Psoas muscle (tissue), 7 donors: ENCODE measurements at regions not wholly inside any gene's neighbourhood (a gene's known extent, or its start where the extent isn't known, plus 50 kb on each side); places are given as distances from the start of the nearest gene placed in this dataset.
"Not testable (repeated sequence)": the region's sequence is repeated elsewhere in the genome, so short reads cannot be mapped to it uniquely, and the experiment has no call there.

Experiments
- ATAC-seq, 4 donors: fragments of 200-7000 bp; cut with Tn5 transposase; one replicate each; pipeline ENCODE4 v1.9.1; 2020; ENCODE audit warnings: moderate library complexity in 3 of 4, mild to moderate bottlenecking in 2 of 4
- DNase-seq, 2 donors: peaks; one replicate each; pipeline ENCODE4 v3.0.0-alpha.2; 2020
- H3K27ac ChIP-seq: fragments of 200-600 bp; one replicate; pipeline ENCODE4 v1.8.0; 2022
- H3K27me3 ChIP-seq, 3 donors: fragments of 200-600 bp in 1 of 3; one replicate each; pipeline versions ENCODE4 v1.6.1 to v1.8.0; 2013 to 2022; ENCODE audit warnings: low read length in 2 of 3, mild to moderate bottlenecking in 2 of 3, moderate library complexity in 1 of 3; ENCODE audit not compliant: insufficient read depth in 3 of 3
- H3K36me3 ChIP-seq, 2 donors: fragments of 200-600 bp in 1 of 2; one replicate each; pipeline versions ENCODE4 v1.6.1 to v1.8.0; 2013 to 2022; ENCODE audit warnings: low read depth in 1 of 2, mild to moderate bottlenecking in 1 of 2, moderate library complexity in 1 of 2; ENCODE audit not compliant: insufficient read depth in 1 of 2
- H3K4me1 ChIP-seq: fragments of 200-600 bp; one replicate; pipeline ENCODE4 v1.8.0; 2022
- H3K4me3 ChIP-seq: fragments of 200-600 bp; one replicate; pipeline ENCODE4 v1.8.0; 2022; ENCODE audit warnings: mild to moderate bottlenecking
- H3K9me3 ChIP-seq: fragments of 200-600 bp; one replicate; pipeline ENCODE4 v1.8.0; 2022
- WGBS, 3 donors: extraction: QIAGEN DNeasy Blood & Tissue Kit; methylation state at CpG; one replicate each; pipeline versions ENCODE4 v1.1.6 to v1.1.7; 2013; 5-methylcytosine and 5-hydroxymethylcytosine counted together
- intact Hi-C, 2 donors: fragments of 100-400 bp; cut with DNase I; formaldehyde crosslinking; loops; one replicate each; pipeline versions ENCODE4 v1.11.0 to v1.14.2; 2022
- TF ChIP-seq, protein P1 (sequence below): fragments of 200-600 bp; IDR thresholded peaks from one replicate; pipeline ENCODE4 v1.8.0; 2022; ENCODE audit warnings: antibody characterized with exemption
- donor health status: healthy with polysubstance abuse.
- donor health status: DM: no; HTN: no; CAD: no; lungs with moderate emphysema.
- donor health status: Bipolar disorder and iron deficiency.
- donor health status: healthy.
- donor health status: DM: yes; HTN: yes; CAD: no.
- donor health status: DM: no; HTN: no; CAD: no.
- donor health status: DM: yes; HTN: yes; CAD: no.

DNA sequence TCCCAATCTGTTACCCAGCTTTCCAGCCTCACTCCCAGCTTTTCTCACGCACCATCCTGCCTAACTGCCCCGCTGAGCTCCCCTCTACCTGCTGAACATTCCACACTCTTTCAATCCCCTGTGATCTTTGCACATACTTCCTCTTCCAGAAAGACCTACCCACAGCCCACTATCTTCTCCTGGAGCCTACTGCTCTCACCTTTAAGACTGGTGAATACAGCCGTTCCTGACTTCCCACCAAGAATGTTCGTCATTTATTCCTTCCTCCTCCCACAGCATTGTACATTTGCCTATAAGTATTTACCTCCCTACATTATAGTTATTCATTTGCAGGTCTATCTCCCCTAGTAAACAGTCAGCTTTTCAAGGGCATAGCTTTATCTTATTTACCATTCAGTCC, 61.9 kb upstream of the MBOAT1 start:
- no peaks in the 10 kb centered on the region for H3K4me1 ChIP-seq
- WGBS, 3 donors = 87 to 90% (median 88%) methylated on average over 4 of the region's 4 CpGs
- no peaks in the 10 kb centered on the region for H3K9me3 ChIP-seq
- TF ChIP-seq, protein P1, sequence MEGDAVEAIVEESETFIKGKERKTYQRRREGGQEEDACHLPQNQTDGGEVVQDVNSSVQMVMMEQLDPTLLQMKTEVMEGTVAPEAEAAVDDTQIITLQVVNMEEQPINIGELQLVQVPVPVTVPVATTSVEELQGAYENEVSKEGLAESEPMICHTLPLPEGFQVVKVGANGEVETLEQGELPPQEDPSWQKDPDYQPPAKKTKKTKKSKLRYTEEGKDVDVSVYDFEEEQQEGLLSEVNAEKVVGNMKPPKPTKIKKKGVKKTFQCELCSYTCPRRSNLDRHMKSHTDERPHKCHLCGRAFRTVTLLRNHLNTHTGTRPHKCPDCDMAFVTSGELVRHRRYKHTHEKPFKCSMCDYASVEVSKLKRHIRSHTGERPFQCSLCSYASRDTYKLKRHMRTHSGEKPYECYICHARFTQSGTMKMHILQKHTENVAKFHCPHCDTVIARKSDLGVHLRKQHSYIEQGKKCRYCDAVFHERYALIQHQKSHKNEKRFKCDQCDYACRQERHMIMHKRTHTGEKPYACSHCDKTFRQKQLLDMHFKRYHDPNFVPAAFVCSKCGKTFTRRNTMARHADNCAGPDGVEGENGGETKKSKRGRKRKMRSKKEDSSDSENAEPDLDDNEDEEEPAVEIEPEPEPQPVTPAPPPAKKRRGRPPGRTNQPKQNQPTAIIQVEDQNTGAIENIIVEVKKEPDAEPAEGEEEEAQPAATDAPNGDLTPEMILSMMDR = no peak
- peaks cover 0 to 2% (median 0%) of the 10 kb centered on the region in 3 donors for H3K27me3 ChIP-seq
- no peaks in the 10 kb centered on the region for H3K36me3 ChIP-seq
- ATAC-seq (no peak), DNase-seq (no peak)
- no peak overlapping the region for H3K27ac ChIP-seq
- no peak overlapping the region for H3K4me3 ChIP-seq
- intact Hi-C loops = no loop called here

DNA sequence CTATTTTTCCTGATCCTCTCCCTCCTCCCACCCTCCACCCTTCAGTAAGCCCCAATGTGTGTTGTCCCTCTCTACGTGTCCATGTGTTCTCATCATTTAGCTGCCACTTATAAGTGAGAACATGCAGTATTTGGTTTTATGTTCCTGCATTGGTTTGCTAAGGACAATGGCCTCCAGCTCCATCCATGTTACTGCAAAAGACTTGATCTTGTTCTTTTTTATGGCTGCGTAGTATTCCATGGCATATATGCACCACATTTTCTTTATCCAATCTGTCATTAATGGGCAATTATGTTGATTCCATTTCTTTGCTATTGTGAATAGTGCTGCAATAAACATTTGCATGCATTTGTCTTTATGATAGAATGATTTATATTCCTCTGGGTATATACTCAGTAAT, 63.6 kb upstream of the MBOAT1 start:
- ATAC-seq, H3K4me1 ChIP-seq, H3K27ac ChIP-seq, H3K9me3 ChIP-seq, H3K4me3 ChIP-seq, H3K27me3 ChIP-seq, intact Hi-C loops, H3K36me3 ChIP-seq, DNase-seq: not testable (repeated sequence)
- 88 to 93% (median 92%) methylated on average over 2 of the region's 2 CpGs for WGBS, 3 donors

DNA sequence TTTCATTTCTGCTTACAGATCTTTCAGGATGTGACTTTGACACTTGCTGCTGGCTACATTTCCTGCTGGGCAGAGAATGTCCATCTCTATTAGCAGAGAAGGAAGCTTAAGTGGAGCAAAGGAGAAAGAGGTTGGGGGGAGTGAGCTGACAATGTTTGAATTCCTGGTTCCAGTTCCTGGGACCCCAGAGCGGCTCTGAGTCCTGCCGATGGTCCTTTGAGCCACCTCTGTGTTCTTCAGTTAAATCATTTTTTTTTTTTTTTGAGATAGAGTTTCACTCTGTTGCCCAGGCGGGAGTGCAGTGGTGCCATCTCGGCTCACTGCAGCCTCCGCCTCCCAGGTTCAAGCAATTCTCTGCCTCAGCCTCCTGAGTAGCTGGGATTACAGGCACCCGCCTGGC, 65.5 kb upstream of the MBOAT1 start:
- H3K36me3 ChIP-seq, H3K4me1 ChIP-seq, intact Hi-C loops, DNase-seq, ATAC-seq, H3K4me3 ChIP-seq, H3K27me3 ChIP-seq, H3K9me3 ChIP-seq, H3K27ac ChIP-seq: not testable (repeated sequence)
- WGBS, 3 donors = 42 to 50% (median 43%) methylated on average over 6 of the region's 6 CpGs

DNA sequence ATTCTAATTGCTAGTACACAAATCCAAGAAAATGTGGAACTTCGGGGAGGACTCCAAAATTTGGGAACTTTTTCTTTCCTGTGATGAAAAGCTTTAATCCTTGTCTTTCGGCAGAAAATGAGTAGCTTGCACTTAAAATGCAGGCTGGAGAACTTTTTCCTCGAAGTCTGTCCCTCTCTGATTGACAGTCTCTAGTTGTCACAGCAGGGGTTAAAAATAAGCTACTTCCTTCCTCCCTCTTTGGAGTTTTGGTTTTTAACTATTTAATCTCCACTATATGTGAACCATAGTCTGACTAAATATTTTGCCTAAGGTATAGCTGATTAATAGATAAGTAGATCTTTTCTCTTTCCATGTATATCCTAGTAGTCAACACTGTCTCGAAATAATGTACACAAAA, 66.8 kb upstream of the MBOAT1 start:
- H3K36me3 ChIP-seq = no peaks in the 10 kb centered on the region
- H3K27me3 ChIP-seq = no peaks in the 10 kb centered on the region
- H3K9me3 ChIP-seq = no peaks in the 10 kb centered on the region
- TF ChIP-seq, protein P1 = no peak
- H3K4me3 ChIP-seq = no peak overlapping the region
- DNase-seq = no peak
- no peak for ATAC-seq
- no peak overlapping the region for H3K27ac ChIP-seq
- no peaks in the 10 kb centered on the region for H3K4me1 ChIP-seq
- intact Hi-C loops = no loop called here
- whole genome bisulfite sequencing, 3 donors = 41 to 47% (median 46%) methylated on average over 4 of the region's 4 CpGs

DNA sequence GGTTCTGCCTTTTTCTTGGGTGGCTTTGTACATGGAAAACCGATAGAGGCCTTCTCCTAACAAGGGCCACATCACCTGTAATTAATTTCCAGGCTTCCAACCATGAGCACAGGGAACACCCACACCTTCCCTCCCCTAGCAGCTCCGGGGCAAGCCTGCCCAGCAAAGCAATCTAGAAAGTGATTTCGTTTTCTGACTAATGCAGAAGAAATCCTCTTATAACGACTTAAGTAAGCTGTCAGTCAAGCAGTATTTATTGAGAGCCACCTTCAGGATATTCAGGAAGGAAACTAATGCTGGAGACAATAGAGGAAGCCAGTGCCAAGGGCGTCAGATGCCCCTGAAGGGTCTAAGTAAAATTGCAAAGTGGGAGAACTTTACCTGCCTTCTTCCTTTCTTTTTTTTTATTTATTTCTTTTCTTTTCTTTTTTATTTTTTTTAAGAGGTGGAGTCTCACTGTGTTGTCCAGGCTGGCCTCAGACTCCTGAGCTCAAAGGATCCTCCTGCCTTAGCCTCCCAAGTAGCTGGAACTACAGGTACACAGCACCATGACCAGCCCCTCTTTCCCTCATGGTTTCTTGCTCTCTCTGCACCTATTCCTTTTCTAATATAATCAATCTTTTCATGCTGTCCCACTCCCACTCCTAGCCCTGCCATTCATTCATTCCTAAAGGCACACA, 67.5 kb upstream of the MBOAT1 start:
- H3K27ac ChIP-seq = no peak overlapping the region
- no peaks in the 10 kb centered on the region for H3K9me3 ChIP-seq
- H3K4me3 ChIP-seq = no peak overlapping the region
- DNase-seq (no peak), ATAC-seq (no peak)
- WGBS, 3 donors = 49 to 60% (median 49%) methylated on average over 5 of the region's 5 CpGs
- peaks cover 0 to 2% (median 0%) of the 10 kb centered on the region in 3 donors for H3K27me3 ChIP-seq
- intact Hi-C loops = no loop called here
- H3K36me3 ChIP-seq = no peaks in the 10 kb centered on the region
- TF ChIP-seq, protein P1 = no peak
- H3K4me1 ChIP-seq = no peaks in the 10 kb centered on the region

DNA sequence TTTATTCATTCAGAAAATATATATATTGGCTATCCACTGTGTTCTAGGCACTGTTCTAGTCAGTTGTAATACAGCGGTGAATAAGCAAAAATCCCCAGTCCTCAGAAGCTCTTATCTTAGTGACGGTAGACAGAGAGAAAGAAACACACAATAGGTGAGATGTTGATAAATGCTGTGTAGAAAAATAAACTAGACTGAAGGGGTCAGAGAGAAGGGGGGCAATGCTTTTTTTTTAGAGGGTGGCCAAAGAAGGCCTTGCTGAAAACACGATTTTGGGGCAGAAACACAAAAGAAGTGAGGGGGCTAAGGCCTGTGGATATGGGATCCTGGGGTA, 68.0 kb upstream of the MBOAT1 start:
- intact Hi-C loops = no loop called here
- ATAC-seq = no peak
- H3K4me3 ChIP-seq = no peak overlapping the region
- no peak for DNase-seq
- H3K9me3 ChIP-seq = no peaks in the 10 kb centered on the region
- H3K4me1 ChIP-seq = no peaks in the 10 kb centered on the region
- H3K36me3 ChIP-seq = no peaks in the 10 kb centered on the region
- WGBS, 3 donors = 71 to 86% (median 79%) methylated on average over 3 of the region's 3 CpGs
- TF ChIP-seq, protein P1 = no peak
- no peak overlapping the region for H3K27ac ChIP-seq
- peaks cover 0 to 2% (median 0%) of the 10 kb centered on the region in 3 donors for H3K27me3 ChIP-seq
